HG03571 (cell line): ENCODE measurements at regions not wholly inside any gene's neighbourhood (a gene's known extent, or its start where the extent isn't known, plus 50 kb on each side); places are given as distances from the start of the nearest gene placed in this dataset.

Experiments used
- ATAC-seq: cut with Tn5 transposase; IDR thresholded peaks from one replicate; pipeline ENCODE4 v1.9.1; 2021; ENCODE audit not compliant: unreplicated experiment

DNA sequence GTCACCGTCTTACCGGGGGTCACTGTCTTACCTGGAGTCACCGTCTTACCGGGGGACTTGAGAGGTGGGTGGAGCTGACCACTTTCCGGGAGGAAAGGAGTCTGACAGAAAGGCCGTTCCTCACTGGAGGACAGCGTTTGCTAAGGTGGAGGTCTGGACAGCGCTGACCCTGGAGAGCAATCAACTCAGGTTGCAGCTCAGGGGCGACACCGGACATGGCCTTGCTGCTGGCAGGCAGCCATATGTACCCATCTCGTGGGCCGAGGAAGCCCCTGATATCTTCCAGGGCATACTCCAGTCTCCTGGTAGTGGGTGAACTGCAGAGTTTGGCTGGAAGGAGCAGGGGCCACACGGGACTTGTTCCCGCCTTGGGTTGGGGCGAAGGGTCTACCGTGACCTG is 234.6 kb upstream of the MYT1L start:
- ATAC-seq, result no peak

DNA sequence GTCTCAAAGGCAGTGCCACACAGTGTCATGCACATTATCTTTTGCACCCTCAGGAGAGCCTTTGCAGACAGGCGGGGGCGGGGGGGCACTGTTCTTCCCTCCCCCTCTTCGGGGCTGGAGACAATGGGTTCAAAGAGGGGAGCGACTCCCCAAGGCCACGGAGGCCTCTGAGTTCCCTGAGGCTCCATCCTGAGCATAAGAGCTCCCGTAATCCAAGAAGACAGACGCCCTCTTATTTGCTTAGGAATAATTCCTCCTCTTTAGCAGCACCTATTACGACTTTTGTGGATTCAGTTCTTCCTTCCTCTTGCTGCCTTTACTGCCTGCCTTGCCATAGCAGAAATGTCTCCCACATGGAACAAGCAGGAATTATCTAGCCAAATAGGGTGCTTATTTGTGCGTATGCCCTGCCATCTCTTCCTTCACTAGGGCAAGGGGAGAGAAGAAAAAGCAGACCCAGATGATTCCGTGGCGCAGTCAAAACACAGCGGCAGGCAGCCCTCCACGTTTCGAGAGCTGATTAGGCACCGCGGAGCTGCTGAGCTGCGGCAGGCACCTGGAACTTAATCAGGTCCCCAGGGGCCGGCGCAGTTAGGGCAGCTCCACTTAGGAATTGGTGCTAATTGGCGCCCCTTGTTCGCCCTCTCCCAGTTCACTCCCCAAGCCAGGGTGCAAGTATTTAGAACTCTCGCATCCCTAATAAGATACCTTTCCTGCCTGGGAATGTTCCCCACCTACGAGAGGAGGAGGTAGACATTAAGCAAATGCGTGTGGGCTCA is 233.4 kb upstream of the MYT1L start:
- no peak for ATAC-seq

DNA sequence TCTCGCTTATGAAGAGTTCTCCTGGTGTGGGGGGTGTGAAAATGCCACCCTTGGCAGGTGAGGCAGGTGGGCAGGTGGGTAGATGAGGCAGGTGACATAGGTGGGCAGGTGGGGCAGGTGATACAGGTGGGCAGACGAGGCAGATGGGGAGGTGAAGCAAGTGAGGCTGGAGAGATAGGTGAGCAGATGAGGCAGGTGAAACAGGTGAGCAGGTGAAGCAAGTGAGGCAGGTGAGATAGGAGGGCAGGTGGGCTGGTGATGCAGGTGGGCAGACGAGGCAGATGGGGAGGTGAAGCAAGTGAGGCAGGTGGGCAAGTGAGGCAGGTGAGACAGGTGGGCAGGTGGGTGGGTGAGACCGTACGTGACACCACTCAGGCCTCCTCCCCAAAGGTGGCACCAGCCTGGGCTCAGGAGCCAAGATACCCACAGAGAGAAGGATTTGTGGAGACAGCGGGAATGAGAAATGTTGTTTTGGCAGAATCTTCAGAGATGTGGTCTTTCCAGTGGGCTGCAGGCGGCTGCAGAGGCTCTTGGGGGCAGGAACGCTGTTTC is 232.3 kb upstream of the MYT1L start:
- ATAC-seq, result no peak

DNA sequence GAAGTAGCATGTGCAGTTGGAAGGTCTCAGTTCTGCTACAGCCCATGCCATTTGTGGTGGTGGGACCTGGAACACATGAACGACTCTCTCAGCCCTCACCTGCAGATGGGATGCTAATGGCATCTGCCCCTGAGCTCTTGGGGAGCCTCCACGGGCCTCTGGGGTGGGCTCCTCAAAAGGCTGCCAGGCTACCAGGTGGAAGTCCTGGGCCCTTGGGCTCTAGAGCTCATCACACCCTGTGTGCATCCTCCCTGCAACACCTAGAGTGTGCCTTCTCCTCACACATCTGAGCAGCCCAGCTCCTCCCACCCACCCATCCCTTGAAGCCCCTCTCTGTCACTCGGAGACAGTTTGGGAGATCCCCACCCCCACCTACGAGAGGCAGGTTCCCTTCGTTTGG is 231.8 kb upstream of the MYT1L start:
- ATAC-seq, result no peak

DNA sequence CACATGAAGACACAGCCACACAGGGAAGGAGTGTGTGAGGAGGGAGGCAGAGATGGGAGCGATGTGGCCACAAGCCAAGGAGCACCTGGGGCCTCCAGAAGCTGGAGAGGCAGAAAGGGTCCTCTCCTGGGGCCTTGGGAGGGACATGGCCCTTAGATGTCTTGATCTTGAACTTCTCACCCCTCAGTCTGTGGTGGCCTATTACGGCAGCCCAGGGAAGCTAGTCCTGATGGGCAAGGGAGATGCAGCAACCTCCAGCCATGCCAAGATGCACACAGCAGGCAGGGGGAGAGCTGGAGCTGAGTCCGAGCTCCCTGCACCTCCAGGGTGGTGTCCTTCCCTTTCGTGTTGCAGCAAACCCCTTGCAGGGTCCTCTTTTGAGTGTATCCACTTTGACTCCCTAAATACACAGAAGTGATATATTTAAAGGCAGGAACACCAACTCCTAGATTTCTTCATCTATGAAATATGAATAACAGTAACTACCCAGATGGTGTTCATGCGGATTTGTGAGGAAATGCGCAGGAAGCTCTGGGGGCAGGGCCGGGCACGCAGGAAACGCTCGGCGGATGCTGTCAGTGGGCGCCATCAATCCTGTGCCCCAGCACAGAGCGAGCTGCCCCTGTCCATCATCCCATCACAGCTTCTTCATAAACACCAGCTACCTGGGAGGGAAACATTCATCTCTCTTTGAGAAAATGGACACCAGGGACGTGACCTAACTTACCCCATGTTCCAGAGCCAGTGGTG is 230.4 kb upstream of the MYT1L start:
- ATAC-seq, result no peak

DNA sequence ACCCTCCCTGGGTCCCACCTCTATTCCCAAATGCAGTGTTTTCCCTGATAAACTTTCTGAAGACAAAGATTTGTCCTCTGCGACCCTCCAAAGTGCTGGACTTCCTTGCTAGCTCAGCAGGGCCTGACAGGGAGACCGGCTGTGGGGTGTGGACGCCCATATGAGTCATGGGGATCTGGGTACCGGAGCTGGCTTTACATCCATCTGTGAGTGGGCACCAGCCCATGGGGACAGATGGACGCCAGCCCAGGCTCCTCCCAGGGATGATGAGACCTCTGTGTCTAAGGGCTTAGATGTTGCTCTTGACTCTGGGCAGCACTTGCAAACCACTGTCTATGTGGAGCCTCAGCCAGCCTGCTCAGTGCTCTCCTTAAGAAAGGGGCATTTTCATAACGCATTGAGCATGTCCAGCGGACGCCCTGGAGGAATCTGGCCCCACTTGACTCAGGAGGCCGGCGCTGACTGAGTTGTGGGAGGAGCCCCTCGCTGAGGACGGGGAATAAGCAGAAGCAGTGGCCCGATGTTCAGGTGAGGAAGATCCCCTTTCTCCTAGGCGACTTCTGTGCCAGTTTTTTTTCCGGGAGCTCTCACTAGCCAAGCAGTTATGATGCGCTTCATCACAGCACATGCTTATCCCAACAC is 229.4 kb upstream of the MYT1L start:
- no peak for ATAC-seq

DNA sequence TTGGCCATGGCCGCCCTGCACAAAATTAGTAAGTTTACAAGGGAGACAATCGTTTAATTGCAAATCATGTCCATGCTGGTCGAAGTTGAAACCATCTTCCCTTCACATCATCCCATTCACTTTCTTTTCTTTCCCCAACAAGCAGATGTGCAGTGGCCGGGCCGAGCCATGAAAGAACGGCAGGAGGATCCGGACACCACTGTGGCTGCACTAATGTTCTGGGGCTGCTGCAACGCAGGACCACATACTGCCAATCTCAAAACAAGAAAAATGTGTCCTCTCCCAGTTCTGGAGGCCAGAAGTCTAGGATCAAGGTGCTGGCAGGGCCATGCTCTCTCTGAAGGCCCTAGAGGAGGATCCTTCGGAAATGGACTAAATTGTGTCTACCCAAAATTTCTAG is 227.4 kb upstream of the MYT1L start:
- ATAC-seq, result no peak

DNA sequence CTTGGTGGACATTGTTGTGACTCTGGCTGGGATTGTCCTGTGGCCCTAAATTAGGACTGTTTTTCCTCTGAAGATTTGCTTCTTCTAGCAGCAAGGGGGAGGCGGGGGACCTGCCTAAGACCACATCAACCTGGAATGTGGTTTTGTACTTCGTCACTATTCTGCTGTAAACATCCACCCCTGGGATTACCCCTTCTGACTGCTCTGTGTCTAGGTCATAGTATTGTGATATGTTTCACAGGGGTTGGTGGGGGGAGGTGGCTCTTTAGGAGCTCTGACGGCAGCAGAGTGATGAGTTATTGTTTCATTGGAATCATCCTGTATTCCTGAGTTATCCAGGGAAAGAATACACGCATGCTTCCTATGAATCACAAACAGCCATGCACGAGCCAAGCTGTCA is 226.4 kb upstream of the MYT1L start:
- no peak for ATAC-seq

DNA sequence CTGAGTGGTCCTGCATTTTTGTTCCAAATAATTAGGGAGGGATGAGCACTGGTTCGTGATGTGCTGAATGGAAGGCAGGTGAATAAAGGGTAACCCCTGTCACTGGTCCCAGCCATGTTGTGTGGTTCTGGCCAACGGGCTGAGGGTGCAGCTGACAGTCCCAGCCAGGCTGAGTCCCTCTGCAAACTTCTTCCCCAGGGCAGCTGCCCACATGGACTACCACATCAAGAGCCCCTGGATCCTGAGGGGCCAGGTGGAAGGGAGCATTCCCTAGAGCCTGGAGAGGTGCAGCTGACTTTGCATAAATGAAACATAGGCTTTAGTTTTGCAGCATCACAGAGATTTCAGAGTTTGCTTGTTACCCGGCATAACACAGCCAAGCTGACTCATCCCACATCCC is 219.8 kb upstream of the MYT1L start:
- no peak for ATAC-seq

DNA sequence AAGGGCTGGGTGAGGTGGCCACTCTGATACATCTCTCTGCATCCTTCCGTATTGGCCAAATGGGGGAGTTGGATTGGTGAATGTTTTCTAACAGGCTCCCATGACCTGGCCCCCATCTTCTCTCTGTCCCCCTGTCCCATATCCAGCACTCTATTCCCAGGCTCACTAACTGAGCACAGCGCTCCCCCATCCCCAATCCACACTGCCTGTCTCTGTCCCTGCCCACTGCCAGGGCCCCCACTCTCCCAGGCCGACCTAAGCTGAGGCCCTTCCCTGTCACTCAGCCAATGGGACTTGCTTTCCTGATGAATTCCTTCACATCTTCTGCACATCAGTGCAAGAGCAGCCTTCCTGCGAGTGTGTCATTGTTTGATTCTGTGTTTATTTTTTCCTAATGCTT is 216.8 kb upstream of the MYT1L start:
- no peak for ATAC-seq

DNA sequence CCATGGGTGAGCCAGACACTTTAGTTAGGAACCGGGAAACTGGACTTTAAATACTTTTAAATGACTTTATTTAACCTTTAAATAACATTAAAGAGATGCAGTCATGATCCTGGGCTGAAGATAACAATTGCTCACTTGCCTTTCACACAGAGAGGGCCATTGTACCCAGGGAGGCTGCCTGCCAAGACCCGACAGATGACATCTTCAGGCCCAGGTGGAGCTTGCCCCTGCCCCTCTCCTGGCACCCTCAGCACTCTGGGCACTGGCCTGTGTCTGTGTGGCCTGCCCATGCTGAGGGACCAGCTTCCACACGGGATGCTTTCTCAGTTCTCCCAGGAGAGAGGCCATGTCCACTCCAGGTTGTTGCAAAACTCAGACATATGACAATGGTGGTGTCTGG is 216.4 kb upstream of the MYT1L start:
- no peak for ATAC-seq

DNA sequence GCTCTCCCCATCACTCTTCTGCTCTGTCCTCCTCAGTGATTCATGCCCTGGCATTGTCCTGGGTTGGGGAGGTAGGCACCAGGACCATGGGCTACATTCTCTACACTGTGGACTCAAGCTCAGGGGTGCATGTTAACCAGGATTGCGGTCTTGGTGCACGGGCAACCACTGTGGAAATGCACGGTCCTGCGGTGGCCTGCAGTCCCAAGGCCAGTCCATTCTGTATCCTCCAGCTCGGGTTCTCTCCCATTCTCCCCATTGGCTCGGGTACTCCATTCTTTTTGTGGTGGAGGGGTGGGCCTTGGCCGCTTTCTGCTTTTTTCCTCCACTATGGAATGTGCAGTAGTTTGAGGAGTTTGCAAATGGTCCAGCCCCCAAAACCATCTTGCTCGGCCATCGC is 215.0 kb upstream of the MYT1L start:
- ATAC-seq, result no peak

DNA sequence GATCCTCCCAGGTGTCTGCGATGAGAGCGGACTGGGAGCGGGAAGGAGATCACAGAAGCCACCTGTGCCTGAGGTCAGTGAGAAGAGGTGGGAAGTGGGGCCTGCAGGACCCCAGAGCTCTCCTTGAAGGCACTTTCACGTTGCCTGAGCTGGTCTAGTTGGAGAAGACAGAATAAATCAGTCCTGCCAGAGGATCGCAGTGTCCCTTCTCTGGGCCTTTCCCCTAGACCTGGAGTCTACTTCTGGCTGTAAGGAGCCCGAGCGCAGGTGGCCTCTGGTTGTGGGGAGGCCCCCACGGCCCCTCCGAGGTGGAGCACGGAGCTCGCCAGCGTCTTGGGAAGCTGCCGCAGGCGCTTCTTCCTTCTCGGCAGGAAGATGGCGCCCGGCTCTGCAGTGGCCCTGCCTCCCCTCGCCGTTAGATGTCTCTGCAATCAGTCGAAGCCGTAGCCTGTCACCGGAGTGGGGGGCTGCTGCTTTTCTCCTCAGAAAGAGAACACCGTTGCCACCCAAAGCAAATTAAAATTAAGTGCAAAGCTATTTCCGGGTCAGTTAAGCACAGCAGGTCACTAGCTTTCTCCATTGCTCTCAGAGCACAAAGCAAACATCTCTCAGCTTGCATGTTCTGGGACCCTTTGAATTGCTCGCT is 212.0 kb upstream of the MYT1L start:
- ATAC-seq, result no peak

DNA sequence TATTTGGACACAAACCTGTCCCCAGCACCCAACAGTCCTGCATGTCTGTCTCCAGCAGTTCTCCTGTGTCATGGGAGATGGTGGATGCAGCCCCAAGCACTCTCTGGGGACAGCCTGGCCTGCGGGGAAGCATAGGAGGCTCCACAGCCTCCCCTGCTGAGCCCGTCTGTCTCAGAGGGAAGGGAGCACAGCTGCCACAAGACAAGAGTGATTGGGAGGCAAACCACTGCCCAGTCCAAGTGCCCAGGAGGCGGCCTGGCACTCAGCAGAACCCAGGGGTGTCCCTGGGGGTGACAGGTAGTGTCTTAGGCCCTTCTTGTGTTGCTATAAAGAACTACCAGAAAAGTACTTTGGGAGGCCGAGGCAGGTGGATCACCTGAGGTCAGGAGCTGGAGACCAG is 211.2 kb upstream of the MYT1L start:
- no peak for ATAC-seq

DNA sequence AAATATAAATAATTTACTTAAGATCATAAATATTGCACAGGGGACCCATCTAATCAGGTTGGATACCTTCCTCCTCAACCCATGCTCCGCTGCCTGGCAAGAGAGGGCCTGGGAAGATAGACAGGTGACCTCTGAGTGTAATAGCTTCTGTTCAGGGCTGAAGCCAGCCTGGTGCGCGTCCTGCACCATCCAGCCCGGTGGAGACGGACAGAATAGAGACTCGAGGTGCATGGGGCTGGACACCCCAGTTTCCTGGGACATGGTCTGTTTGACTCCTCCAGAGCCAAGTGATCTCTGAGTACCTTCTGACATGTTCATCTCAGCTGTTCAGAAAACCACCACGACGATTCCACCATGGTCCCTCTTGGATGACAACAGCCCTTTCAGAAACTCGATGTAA is 209.3 kb upstream of the MYT1L start:
- no peak for ATAC-seq

DNA sequence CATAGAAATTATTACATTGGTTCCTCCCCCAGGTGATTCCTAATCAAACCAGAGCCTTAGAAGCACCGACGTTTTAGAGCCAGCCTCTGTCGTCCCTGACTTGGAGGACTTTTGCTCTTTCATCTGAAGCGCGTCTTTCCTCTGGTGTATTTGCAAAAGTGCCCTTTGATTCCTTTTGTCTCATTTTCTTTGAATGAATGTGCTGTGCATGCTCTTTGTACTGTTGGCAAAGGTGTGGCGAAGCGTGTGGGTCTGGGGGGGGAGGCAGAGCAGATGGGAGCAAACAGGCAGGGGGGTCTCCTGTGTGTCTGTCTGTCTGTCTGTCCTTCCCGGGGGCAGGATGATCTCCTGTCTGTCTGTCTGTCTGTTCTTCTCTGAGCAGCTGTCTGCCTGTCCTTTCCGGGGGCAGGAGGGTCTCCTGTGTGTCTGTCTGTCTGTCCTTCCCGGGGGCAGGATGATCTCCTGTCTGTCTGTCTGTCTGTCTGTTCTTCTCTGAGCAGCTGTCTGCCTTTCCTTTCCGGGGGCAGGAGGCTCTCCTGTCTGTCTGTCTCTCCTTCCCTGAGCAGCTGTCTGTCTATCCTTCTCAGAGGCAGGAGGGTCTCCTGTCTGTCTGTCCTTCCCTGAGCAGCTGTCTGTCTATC is 205.5 kb upstream of the MYT1L start:
- no peak for ATAC-seq

DNA sequence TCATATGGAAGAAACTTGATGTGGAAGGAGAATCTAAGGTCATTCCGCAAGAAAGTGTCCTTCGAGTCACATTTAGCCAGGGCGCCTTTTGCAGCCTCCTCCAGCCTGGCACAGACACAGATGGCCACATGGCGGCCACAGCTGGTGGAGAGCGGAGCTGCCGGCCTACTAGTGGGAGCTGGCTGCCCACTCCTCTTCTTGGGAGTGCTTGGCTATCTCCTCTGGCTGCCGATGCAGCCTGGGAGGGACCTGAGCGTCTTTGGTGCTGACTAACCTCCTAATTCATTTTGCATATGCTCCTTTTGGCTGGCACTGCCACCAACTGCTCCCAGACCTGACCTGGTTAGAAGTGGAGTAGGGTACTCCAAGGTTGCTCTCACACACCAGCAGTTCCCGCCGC is 199.3 kb upstream of the MYT1L start:
- ATAC-seq, result no peak

DNA sequence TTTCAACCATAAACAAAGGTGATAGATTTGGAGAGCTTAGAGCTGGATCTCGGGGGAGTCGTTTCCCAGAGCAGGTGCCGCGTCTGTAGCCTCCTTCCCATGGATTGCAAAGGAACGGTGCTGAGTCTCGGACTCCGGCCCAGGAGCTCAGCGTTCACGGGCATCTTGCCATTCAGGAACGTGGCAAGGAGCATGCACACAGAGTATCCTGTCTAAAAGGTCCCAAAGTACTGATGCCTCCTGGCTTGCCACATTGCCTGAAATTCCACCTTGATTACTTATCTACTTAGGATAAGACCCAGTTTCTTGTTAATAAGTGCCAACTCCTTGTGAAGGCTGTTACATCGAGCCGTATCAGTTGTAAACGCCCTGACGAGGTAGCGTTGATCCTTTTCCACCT is 197.8 kb upstream of the MYT1L start:
- no peak for ATAC-seq

DNA sequence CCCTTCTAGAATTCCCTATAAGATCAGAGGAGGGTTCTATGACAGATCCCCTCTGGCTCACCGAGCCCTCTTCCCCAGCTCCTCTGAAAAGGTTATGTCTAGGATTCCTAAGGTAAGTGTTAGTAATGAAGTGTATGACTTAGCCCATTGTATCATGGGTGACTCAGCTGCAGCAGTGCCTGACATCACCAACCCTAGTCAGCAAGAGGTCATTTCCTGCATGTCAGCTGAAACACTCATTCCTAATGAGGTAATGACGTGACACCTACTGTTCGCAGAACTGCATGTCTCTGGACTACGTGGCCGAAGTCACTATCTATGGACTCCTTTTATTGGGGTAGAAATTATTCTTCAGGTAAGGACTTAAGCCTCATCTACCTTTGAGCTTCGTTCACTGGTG is 196.1 kb upstream of the MYT1L start:
- no peak for ATAC-seq

DNA sequence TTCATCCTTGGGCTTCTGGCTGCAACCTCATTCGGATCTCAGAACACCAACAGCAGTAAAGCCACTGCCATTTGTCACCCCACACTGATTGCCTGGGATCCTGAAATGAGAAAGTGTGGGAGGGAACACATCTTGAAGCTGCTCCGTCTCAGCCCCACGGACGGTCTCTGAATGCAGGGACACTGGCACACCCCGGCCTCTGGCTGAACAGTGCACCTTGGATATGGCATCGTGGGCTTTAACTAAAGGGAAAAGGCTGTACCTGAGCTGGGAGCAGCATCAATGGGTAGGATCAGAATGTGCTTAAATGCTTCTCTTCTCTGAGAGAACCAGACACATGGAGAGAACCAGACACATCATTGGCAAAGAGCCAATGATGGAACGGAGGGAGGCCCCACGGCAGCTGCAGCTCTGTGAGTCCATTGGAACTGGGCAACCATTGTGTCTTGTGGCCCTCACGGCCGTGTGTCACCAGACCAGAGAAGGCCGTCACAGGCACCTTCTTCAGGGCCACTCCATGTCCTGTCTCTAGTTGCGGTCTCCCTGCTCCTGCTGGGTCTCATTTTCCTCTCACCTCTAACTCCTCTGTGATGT is 193.4 kb upstream of the MYT1L start:
- no peak for ATAC-seq
